GM12892 (cell line): ENCODE measurements at regions not wholly inside any gene's neighbourhood (a gene's known extent, or its start where the extent isn't known, plus 50 kb on each side); places are given as distances from the start of the nearest gene placed in this dataset.

Source experiments
- POLR2A ChIP-seq: IDR thresholded peaks from 2 replicates; pipeline ENCODE4 v1.6.1; 2011; ENCODE audit warnings: low read depth, low read length, control low read depth
- POLR2AphosphoS5 ChIP-seq: IDR thresholded peaks from 2 replicates; pipeline ENCODE4 v1.6.1; 2011; ENCODE audit warnings: low read depth, low read length, control low read depth

GRCh38 chr1:227411066-227411465 lies 92.8 kb upstream of the CDC42BPA start:
- TF ChIP-seq POLR2A: no peak
- no peak for TF ChIP-seq POLR2AphosphoS5
